SIG-M5 (cell line): ENCODE measurements at regions not wholly inside any gene's neighbourhood (a gene's known extent, or its start where the extent isn't known, plus 50 kb on each side); places are given as distances from the start of the nearest gene placed in this dataset.

Source experiments
- DNase-seq: peaks from one replicate; lab custom pipeline; 2025; lab: John Stamatoyannopoulos, UW

DNA sequence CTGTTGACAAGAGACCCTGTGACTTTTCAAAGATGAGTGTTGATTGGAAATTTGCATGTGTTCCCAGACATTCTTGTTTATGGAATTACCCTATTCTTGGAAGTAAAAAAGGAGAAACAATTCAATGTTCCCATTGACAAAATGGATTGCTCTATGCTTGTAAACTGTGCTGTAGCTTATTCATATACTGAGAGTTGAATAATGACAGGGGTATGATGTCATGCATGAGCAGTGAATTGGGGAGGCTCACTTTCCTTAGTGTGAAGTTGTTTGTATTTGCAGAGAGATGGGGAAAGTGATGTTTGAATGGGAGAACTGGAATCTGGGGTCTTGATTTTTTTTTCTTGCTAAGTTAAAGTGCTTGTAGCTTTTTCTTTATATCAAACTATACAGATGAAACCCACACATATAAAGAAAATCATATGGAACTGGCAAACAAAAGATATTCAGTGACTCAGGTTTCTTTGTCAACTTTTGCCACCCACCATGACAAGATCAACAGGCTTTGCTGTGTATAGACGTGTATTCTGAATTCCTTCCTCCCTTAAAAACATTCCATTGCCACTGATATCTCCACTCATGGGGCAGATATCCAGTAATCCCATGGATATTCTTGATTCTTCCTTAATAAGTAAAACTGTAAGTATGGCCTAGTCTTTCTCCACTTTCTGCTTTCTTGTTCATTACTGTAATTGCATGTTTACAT, 97.8 kb upstream of the JAG1 start:
- no peak for DNase-seq

DNA sequence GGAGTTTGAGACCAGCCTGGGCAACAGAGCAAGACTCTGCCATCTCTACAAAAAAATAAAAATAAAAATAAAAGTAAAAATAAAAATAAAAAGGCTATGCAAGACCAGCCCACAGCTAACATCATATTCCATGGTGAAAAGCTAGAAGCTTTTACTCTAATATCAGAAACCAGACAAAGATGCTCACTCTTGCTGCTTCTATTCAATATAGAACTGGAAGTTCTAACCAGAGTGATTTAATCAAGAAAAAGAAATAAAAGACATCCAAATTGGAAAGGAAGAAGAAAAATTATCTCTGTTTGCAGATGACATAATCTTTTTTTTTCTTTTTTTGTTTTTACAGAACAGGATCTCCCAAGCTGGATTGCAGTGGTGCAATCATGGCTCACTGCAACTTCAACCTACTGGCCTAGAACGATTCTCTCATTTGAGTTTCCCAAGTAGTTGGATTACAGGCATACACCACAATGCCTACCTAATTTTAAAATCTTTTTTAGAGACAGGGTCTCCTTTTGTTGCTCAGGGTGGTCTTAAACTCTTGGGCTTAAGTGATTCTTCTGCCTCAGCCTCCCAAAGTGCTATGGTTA, 100.7 kb upstream of the JAG1 start:
- DNase-seq = no peak

DNA sequence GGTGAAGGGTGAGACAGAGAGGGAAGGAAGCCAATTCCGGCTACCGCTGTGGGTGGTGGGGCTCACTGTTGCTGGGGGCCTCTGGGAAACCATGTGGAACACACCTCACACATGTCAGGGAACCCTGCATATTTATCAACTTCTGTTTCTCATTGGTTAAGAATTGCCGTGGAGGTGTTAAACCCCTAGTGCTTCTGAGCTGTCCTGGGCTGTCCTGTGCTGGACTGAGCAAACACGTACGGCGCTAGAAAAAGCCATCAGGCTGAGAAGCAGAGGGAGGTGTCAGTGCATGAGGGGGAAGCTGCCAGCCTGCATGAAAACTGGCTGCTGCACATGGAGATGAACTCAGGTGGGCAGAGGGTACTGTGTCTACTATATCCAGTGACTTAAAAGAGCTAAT, 103.9 kb upstream of the JAG1 start:
- no peak for DNase-seq

DNA sequence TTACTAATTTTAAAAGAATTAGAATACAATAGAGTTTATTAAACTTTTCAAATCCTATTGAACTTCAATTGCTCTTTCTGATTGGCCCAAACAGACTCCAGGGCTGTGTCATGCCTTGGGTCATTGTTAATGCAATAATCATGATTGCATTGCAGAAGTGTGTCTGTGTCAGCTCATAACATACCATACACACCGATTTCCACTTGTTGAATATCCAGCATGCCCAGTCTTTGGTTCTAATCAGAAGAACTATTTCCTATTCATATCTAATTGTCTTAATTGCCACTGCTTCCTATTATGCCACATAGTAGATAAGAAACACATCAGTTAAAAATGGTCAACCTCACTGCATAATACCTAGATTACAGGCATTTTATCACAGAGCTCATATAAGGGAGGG, 106.1 kb upstream of the JAG1 start:
- no peak for DNase-seq

DNA sequence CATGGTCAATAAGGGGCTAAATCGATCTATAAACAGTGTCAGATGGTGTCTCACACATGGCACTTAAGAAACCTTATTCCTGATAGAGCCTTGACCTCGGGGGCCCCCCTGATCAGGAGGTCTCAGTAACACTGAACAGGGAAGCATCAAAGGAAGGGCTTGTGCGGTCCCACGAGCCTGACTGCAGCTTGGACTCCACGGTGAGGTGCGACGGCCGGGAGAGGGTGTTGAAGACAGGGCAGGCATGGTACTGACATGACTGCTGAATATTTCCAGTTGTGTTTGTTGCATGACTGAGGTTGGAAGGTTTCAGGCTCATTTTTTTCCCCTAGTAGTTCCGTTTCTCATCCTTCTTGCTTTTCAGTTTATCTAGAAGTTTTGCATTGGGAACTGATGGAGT, 107.1 kb upstream of the JAG1 start:
- DNase-seq = no peak

DNA sequence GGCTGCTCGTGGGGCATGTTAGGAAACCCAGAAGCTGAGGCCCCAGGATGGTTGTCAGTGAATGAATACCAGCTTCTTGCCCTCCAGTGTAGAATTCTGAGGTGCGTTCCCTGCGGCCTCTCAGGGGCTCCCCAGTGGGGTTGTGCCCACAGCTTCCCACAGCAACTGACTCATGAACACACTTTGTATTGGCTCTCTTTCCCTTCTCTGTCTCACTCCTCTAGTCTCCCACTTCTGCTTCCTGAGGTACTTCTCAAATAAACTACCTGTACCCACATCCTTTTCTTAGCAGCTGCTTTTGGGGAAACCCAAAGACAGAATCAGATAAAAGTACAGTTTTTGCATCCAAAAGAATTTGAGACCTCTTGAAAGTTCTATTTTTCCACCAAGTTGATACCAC, 107.7 kb upstream of the JAG1 start:
- DNase-seq = no peak

DNA sequence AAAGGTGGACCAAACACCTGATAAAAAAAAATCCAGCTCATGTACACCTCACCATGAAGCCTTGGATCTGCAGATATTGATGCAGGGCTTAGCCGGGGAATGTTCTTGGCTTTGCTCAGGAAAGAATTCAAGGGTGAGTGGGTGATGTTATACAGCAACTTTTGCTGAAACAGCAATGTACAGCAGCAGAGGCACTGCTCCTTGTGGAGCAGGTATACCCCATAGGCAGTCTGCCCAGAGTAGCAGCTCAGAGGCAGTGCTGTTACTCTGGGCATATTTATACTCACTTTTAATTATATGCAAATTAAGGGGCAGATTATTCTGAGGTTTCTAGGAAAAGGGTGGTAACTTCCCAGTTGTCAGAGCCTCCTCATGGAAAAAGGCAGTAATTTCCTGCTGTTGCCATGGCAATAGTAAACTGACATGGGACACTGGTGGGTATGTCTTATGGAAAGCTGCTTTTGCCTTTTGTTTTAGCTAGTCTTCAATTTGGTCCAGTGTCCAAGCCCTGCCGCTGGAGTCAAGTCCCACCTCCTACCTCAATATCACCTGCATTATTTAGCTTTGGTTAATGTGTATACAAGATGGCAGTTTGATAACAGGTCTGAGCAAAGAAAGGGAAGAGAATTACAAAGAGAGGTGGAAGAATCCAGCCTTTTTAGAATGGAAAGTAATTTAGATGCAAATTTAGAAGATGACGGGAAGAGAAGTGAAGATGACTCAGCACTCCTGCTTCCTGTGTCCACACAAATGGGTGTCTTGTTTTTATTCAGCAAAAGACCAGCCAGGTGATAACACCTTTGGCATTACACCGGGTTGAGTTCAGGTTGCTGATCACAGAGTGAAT, 110.1 kb upstream of the JAG1 start:
- no peak for DNase-seq

DNA sequence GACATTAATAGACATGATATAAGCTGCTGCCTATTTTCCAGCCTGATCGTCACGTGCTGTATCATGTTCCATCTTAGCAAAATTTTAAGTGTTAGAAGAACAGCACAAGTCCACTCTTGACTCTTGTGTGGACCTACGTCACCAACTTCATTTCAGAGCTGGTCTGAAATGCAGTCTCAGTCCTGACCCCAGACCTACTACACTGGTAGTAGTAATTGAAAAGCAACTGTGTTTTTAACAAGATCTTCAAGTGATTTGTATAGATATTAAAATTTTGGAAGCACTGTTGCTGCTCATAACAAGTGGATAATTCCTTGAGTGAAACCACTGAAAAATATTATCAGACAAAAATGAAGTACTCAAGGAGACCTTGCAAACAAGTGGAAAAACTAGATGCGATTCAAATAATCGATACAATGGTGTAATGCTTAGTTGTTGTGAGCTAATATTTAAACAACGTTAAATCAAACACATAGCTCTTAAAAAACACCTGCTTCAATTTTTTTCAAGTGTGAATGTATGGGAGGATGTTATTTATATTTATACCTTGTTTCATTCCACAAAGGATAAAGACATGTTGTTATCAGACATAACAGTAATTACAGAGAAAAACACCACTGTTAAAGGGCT, 110.9 kb upstream of the JAG1 start:
- no peak for DNase-seq

DNA sequence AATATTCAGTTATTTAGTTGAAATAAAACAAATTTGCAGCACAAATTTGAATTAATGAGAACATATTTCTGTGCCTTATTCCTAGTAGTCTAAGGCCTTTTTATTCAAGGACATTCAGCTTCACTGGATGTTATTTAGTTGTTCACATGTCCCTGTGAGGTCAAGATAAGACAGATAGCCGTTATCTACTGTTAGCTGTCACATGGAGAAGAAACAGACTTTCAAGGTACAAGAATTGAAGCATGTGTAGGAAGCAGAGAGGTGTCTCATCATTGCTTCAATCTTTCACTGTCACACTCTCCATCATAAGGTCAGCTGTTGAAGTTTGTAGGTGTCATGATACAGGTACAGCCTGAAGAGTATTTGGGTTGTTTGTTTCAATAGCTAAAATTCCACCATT, 112.9 kb upstream of the JAG1 start:
- no peak for DNase-seq

DNA sequence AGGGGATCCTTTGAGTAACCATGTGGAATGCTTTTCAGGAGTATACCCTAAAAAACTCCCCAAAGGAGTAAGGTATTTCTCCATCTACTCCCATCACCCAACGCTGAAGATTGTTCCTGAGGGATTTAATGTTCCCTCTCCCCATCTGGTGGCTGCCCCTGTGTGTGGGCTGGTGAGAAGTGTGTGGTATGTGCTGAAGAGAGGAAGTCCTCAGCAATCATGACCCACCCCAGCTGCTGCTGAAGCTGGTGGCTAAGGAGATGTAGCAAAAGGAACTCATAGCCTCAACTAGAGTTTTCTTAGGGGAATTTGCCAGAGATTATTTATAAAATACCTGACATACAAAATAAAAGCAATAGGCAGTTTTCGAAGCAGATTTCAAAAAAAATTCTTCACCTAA, 114.3 kb upstream of the JAG1 start:
- DNase-seq = no peak

DNA sequence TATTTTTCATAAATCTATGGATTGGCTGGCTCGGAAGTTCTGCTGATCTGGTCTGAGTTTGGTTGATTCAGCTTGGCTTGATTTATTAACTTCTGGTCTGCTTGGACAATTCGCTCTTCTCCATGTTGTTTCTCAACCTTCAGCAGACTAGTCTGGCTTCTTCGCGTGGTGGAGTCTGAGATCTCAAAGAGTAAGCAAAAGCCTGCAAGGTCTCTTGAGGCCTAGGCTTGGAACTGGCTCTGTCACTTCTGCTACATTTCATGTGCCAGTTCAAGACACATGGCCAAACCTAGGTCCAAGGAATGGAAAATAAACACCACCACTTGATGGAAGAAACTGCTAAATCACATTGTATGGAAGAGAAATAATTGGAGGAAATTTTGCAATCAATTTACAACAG, 115.1 kb upstream of the JAG1 start:
- DNase-seq = no peak

DNA sequence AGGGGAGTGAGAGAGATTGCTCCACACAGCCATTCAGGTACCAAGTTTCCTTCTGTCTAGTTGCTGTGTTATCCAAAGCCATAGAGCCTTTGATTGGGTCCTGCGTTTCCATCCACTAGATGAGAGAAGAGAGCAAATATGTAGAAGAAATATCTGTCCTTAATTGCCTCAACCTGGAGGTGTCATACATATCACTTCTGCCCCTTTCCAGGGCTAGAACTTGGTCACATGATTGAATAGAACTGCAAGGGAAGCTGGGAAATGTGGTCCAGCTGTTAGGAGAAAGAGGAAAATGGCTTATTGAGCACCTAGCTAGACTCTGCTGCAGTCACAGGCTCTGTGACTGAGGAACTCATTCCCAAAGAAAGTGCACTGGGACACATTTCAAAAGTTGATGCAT, 115.6 kb upstream of the JAG1 start:
- DNase-seq = no peak

DNA sequence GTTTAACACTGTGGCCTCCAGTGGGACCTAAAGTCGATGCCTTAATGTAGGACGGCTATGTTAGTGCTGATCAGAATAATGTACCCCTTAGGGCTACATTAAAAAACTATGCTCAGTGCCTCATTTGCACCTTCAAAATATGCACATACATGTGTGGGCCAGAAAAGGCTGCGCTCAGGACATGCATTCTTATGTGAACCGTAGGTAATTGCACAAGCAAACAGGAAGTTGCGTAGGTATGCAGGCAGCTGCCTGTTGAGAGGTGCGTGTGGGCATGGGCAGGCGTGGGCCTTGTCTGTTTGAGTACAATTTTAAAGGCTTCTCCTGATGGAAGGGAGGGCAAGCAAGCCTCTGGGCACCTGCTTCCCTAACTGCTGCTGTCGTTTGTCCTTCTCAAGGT, 116.2 kb upstream of the JAG1 start:
- DNase-seq = no peak

DNA sequence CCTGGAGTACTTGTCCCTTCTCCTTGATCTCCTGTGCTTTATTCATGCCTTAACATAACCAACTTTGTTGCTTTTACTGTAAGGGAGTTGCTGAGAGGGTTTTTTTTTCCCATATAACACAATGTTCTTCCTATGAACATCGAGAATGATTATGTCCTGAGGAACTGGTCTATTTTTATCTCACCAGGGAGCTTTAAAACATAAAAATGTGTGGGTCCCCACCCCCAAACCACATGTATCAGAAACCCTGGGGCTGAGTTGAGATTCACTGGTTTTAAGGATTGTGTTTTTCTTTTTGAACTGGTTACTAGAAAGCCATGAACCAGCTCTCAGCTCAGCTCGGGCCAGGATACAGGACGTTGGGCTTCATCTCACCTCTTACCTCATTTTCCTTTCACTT, 118.5 kb upstream of the JAG1 start:
- DNase-seq = no peak

DNA sequence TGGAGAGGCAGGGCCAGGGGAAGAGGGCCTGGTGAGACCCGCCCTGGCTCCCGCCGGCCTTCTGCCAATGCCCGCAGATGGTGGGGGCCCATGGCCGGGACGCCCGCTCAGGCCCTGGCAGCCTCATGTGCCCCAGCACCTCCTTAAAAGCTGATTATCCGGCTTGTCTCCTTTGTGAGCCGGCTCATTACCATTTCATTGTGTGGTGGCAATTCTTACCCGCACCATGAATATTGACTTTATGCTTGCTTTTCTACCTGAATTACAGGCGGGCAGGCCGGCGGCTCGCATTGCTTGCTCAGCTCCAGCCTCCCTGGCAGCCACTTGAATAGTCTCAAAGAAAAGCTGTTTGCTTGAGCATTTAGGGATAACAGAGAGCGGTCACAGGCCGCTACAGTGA, 120.0 kb upstream of the JAG1 start:
- DNase-seq = no peak

DNA sequence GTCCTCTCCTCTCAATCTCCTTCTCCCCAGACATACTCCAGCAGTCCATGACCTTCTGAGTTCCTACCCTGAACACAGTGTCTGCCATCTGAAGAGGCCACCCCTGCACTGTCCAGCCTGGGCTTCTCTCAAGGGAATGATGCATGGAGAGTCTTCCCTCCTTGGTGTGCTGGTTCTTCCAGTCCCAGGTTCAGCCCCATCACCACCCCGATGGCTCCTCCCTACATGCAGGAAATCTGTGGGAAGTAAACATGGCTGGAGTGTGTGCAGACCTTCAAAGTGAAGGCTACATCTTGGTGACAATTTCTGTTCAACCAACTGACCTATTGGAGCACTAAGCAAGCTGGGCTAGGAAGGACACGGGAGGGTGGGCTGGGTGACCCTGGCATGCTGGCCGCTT, 121.0 kb upstream of the JAG1 start:
- no peak for DNase-seq

DNA sequence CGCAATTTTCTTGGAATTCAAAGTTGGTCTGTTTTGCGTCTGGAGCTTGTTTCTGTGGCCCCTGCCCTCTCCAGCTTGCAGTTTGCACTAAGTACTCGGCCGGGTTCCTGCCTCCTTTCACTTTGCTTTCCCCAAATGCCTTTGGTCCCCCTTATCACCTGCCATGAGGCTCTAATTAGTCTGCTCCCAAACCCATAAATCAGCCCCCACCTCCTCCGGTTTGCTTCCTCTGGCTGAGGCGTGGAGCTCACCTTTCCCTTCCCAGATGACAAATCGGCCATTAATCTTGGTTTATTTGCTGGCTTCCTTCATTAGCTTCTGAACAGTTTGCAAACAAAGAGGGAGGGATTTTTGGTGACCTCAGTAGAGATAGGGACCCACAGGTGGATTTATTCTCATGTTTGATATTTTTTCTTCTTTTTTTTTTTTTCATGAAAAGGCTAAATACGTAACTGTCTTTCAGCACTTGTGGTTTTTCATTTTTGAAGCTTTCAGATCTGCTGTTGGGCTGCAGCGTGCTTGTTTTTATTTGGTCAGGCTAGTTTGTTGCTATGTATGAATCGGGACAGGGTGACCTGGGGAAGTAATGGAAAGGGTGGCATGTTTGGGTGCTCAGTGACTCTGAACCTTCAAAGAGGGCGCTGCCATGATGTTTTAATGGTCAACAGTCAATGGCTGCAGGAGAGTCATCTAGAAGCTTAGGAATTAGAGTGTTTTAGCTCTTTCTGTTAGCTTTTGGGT, 121.7 kb upstream of the JAG1 start:
- DNase-seq = no peak

DNA sequence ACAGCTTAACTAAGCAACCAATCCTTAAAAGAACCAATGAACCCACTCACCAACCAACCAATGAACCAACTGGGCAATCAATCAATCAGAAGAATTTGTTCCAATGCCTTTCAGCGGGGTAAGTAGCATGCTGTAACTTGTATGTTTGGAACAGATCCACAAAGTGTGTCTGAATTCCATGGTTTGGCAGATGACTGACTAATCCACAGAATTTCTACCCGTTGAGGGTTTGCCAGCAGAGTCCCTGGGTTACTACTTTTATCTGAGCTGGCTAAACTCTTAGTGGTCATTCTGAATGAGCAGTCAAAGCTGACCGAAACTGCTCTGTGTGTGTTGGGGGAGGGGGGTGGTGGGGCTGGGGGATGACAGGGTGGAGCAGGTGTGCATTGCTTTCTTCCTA, 125.0 kb upstream of the JAG1 start:
- no peak for DNase-seq

DNA sequence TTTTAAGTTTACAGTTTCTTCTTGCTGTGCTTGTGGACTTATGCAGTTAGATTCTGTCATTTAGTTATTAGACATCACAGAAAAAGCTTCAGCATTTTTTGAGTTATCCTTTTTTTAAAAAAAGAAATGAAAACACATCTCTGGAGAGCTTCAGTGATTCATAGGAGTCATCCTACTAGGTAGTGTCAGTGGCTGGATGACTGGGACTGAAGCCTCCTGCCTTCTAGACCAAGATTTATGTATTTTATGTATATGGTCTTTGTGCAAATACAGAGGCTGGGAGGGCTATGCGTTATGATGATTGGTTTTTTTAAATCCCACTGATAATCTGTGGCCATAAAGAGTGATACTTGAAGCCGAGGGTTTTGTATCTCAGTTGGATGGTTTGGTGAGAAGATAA, 125.9 kb upstream of the JAG1 start:
- no peak for DNase-seq

DNA sequence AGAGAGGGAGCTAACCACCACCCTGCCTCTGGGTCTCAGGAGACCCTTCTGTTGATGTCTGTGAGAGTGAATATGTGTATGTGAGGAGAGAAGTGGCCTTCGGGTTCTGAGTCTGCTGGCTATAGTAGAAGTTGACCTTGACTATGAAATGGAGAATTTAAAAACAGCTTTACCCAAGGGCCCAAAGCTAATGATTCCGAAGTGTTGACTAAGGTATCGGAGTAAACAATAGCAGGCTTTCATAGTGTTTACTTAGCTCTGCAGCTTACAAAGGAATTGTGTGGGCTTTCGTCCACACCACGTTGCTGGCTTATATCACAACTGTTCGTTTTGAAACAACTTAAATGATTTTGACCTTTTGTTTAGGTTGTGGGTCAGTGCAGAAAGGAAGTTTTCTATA, 126.5 kb upstream of the JAG1 start:
- no peak for DNase-seq

DNA sequence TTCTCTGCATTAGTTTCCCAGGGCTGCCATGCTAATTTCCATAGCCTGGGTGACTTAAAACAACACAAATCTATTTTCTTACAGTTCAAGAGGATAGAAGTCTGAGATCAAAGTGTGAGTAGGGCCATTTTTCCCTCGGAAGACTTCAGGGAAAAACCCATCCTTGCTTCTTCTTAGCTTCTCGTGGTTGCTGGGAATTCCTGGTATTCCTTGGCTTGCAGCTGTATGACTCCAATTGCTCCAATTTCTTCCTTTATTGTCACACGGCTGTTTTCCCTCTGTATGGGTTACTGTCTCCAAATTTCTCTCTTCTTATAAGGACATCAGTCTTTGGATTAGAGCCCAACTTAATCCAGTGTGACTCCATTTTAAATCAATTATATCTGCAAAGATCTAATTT, 128.4 kb upstream of the JAG1 start:
- no peak for DNase-seq

DNA sequence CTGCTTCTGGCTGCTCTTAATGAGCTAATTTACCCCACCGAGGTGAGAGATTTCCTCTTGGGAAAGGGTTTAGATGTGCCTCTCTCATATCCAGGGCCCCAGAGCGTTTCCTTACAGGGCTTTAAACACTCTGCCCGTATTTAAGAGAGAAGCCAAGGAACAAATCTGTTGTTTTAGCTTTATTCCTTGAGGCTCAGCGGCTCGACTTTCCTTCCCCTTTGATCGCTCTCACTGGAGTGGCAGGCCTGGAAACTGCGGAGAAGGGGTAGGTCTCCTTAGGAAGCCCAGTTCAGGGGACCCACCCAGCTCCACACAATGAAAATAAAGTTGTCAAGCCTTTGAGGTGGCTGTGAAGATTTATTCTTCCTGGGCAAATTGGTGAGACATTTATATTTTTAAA, 132.0 kb upstream of the JAG1 start:
- DNase-seq = no peak
